Mesothelial cell of epicardium (in vitro differentiated cells): ENCODE measurements at regions not wholly inside any gene's neighbourhood (a gene's known extent, or its start where the extent isn't known, plus 50 kb on each side); places are given as distances from the start of the nearest gene placed in this dataset.

Experiments
- DNase-seq, 2 experiments: peaks; one replicate each; pipeline ENCODE4 v3.0.0; 2021; ENCODE audit warnings: low spot score in 2 of 2; ENCODE audit not compliant: unreplicated experiment in 2 of 2
- H3K27ac Mint-ChIP-seq: 2 replicates; pipeline ENCODE4 v1.8.0; 2021; ENCODE audit warnings: mixed read lengths
- H3K27me3 Mint-ChIP-seq: 2 replicates; pipeline ENCODE4 v1.8.0; 2021; ENCODE audit warnings: low read depth, mixed read lengths
- H3K36me3 Mint-ChIP-seq: 2 replicates; pipeline ENCODE4 v1.8.0; 2021; ENCODE audit warnings: mixed read lengths
- H3K4me1 Mint-ChIP-seq: 2 replicates; pipeline ENCODE4 v1.8.0; 2021; ENCODE audit warnings: mixed read lengths
- H3K4me3 Mint-ChIP-seq: 2 replicates; pipeline ENCODE4 v1.8.0; 2021; ENCODE audit warnings: mild to moderate bottlenecking, moderate library complexity, mixed read lengths
- H3K9me3 Mint-ChIP-seq: 2 replicates; pipeline ENCODE4 v1.8.0; 2021; ENCODE audit warnings: mixed read lengths
- TF ChIP-seq, protein P1 (sequence below): fragments of 200-600 bp; sonication (generic); IDR thresholded peaks from one replicate; pipeline ENCODE4 v1.5.0; 2021; ENCODE audit warnings: antibody characterized with exemption; ENCODE audit not compliant: unreplicated experiment

DNA sequence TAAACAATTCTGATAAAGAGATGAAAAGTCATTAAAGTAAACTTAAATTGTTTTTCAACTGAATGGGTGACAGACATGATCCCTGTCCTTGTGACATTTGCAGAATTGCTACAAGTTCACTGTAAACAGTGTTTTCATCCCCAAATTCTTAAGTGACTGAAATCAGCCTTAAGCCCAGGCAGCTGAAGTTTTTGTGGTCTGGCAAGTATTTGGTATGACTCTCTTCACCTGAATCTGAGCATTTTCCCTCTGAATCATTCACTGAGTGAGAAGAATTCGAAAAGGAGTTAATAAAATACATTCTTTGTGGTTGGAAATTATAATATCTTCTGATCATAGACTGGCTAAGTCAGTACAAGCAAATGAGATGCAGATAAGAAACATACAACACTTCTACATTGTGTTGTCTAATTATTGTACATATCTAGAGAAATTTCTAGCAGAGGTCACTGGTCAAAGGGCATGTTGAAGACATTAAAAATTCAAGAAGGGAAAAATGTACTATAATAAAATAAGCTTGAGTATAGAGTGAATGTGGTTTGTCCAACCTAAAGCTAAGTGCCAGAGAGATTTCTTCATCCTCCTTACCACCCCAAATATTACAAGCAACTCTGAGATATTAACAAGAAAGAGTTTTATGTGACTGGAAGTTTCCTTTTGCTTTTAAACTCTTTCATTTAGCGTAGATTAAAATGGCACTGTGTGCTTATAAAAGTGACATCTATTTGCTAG lies 177.8 kb upstream of the DIO2 start:
- peaks cover 4% of the 10 kb centered on the region for H3K4me1 Mint-ChIP-seq
- no peaks in the 10 kb centered on the region for H3K9me3 Mint-ChIP-seq
- TF ChIP-seq, protein P1, sequence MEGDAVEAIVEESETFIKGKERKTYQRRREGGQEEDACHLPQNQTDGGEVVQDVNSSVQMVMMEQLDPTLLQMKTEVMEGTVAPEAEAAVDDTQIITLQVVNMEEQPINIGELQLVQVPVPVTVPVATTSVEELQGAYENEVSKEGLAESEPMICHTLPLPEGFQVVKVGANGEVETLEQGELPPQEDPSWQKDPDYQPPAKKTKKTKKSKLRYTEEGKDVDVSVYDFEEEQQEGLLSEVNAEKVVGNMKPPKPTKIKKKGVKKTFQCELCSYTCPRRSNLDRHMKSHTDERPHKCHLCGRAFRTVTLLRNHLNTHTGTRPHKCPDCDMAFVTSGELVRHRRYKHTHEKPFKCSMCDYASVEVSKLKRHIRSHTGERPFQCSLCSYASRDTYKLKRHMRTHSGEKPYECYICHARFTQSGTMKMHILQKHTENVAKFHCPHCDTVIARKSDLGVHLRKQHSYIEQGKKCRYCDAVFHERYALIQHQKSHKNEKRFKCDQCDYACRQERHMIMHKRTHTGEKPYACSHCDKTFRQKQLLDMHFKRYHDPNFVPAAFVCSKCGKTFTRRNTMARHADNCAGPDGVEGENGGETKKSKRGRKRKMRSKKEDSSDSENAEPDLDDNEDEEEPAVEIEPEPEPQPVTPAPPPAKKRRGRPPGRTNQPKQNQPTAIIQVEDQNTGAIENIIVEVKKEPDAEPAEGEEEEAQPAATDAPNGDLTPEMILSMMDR: no peak
- H3K36me3 Mint-ChIP-seq: no peaks in the 10 kb centered on the region
- no peak overlapping the region for H3K27ac Mint-ChIP-seq
- no peaks in the 10 kb centered on the region for H3K27me3 Mint-ChIP-seq
- no peak for DNase-seq
- H3K4me3 Mint-ChIP-seq: no peak overlapping the region

DNA sequence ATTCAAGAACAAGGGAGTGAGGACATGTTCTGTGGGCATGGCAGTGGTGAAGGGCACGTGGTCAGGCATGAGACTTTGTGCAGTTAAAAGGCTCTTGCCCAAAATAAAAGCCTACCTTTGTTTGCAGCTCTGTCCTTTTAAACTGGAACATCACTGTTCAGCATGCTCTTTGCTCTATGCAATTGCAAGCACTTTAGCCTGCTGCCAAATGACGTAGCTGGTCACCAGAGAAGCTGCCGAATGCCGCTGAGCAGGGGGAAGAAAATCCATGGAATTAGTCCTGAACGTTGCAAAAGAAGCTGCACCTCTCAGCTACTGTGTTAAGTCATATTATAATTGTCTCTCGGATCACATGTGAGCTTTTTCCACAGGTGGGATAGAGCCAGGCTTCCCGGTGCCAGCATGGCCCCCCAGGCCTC lies 176.3 kb upstream of the DIO2 start:
- TF ChIP-seq, protein P1: no peak
- no peaks in the 10 kb centered on the region for H3K36me3 Mint-ChIP-seq
- no peaks in the 10 kb centered on the region for H3K9me3 Mint-ChIP-seq
- DNase-seq: no peak
- peaks cover 4% of the 10 kb centered on the region for H3K4me1 Mint-ChIP-seq
- no peaks in the 10 kb centered on the region for H3K27me3 Mint-ChIP-seq
- H3K27ac Mint-ChIP-seq: no peak overlapping the region
- H3K4me3 Mint-ChIP-seq: no peak overlapping the region

DNA sequence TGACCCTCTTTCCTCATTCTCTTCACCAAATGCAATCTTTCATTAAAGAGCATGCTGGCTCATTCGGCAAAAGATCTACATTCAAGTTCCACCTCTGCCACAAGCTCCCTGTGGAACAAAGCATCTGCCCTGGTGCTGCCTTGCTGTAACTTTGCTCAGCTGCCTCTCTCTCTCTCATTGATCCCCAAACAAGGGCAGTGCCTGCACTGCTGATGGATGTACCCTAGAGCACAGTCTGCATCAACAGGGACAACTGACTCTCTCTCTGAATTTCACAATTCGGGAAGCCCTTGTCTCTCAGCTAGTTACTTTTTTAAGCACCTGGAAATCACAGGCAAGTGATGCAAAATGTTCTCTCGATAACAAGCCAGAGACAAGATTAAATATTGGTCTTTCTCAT lies 174.0 kb upstream of the DIO2 start:
- no peaks in the 10 kb centered on the region for H3K36me3 Mint-ChIP-seq
- H3K27me3 Mint-ChIP-seq: no peaks in the 10 kb centered on the region
- peaks cover 4% of the 10 kb centered on the region for H3K4me1 Mint-ChIP-seq
- no peak overlapping the region for H3K27ac Mint-ChIP-seq
- TF ChIP-seq, protein P1: no peak
- DNase-seq: no peak
- no peaks in the 10 kb centered on the region for H3K9me3 Mint-ChIP-seq
- H3K4me3 Mint-ChIP-seq: no peak overlapping the region

DNA sequence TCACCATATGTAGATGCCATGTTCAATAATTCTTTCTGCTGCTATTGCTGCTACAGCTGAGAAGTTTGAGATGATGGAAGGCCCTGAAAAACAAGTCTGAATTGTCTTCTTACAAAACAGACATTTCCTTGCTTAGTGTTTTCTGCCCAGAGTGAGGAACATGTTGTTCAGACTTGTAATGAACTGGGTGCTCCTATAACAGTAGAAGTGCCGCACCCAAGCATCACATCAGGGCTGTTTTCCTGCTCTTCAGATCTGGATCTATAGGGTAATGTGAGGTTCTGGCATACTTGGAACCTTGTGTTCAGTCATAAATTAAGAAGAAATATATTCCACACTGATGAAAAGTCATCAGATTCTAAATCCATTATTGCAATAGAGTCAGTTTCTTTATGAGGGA lies 171.9 kb upstream of the DIO2 start:
- Mint-ChIP-seq H3K27ac (no peak overlapping the region), H3K9me3 (no peaks in the 10 kb centered on the region), H3K4me3 (no peak overlapping the region), H3K27me3 (no peaks in the 10 kb centered on the region), H3K4me1 (no peaks in the 10 kb centered on the region), H3K36me3 (no peaks in the 10 kb centered on the region)
- DNase-seq: no peak
- TF ChIP-seq, protein P1: no peak

DNA sequence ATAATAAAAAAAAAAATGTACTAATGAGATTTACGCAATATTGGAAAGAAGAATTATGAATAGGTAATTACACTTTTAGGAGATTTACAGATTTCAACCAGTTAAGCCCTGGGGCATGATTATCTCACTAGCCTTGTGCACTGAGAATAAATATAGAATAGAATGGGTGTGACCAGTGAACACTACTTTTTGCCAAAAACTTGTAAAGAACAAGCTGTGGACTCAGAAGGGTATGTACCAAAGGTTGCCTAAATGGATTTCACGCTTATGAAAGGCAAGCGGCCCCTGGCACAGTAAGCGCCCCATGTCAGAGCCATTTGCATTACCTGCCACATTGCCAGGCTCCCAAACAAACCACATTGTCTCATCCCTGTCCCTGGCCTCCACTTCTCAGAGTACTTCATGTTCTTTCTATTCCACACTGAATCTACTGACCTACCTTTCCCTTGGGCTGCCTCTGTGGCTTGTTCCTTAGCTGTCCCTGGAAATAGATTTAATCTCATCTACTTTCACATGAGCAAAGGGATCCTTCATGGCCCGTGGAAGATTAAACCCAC lies 170.6 kb upstream of the DIO2 start:
- TF ChIP-seq, protein P1: no peak
- Mint-ChIP-seq H3K9me3 (no peaks in the 10 kb centered on the region), H3K36me3 (no peaks in the 10 kb centered on the region)

DNA sequence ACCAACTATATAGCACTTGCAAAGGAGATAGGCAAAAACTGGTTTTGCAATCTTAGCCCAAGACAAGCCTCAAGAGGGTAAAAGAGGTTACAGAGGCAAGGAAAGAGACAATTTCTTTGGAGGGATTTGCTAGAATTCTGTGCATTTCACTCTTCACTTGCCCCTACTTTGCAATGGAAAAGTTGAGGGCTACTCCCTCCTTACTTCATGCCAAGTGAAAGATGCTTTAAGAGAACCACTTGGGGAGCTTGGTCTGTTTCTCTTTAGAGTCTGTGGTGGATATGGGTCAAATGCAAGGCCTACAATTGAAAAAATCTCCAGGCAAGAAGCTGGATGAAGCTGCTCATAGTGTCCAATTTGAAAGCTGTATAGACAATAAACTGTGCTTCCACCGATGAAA lies 167.7 kb upstream of the DIO2 start:
- H3K27me3 Mint-ChIP-seq: no peaks in the 10 kb centered on the region
- no peak overlapping the region for H3K4me3 Mint-ChIP-seq

More for the DNA sequence above, 170.6 kb upstream of the DIO2 start:
- Mint-ChIP-seq H3K27me3 (no peaks in the 10 kb centered on the region), H3K4me1 (no peaks in the 10 kb centered on the region), H3K27ac (no peak overlapping the region), H3K4me3 (no peak overlapping the region)
- no peak for DNase-seq

More for the DNA sequence above, 167.7 kb upstream of the DIO2 start:
- no peak for DNase-seq
- Mint-ChIP-seq H3K27ac (no peak overlapping the region), H3K4me1 (no peaks in the 10 kb centered on the region), H3K9me3 (no peaks in the 10 kb centered on the region), H3K36me3 (no peaks in the 10 kb centered on the region)
- TF ChIP-seq, protein P1: no peak
